ENCODE measurements at regions not wholly inside any gene's neighbourhood (a gene's known extent, or its start where the extent isn't known, plus 50 kb on each side); places are given as distances from the start of the nearest gene placed in this dataset.

GRCh38 chr14:39851202-39851601, 419.0 kb upstream of the FBXO33 start:
- no peak overlapping the region for H3K4me3 ChIP-seq (ENCODE audit: low read depth, low read length)
- H3K27me3 ChIP-seq (ENCODE audit: insufficient read depth, low read depth, severe bottlenecking) = peaks cover 28% of the 10 kb centered on the region
- TF ChIP-seq CTCF (IDR thresholded peaks at IDR 0.05; ENCODE audit: low read depth, low read length) = no peak
- H3K36me3 ChIP-seq = no peaks in the 10 kb centered on the region
- H3K9me3 ChIP-seq (ENCODE audit: severe bottlenecking) = no peaks in the 10 kb centered on the region
- H3K27ac ChIP-seq = no peak overlapping the region
- no peak for DNase-seq

- Histone ChIP-seq H3K36me3 (no peaks in the 10 kb centered on the region), H3K27me3 (ENCODE audit: insufficient read depth, low read depth, severe bottlenecking) (peaks cover 21% of the 10 kb centered on the region), H3K4me3 (ENCODE audit: low read depth, low read length) (no peak overlapping the region), H3K9me3 (ENCODE audit: severe bottlenecking) (no peaks in the 10 kb centered on the region), H3K27ac (no peak overlapping the region)
- TF ChIP-seq CTCF (IDR thresholded peaks at IDR 0.05; ENCODE audit: low read depth, low read length) = no peak
- DNase-seq = no peak
These were observed 415.6 kb upstream of the FBXO33 start for GRCh38 chr14:39847852-39848251.

DNA sequence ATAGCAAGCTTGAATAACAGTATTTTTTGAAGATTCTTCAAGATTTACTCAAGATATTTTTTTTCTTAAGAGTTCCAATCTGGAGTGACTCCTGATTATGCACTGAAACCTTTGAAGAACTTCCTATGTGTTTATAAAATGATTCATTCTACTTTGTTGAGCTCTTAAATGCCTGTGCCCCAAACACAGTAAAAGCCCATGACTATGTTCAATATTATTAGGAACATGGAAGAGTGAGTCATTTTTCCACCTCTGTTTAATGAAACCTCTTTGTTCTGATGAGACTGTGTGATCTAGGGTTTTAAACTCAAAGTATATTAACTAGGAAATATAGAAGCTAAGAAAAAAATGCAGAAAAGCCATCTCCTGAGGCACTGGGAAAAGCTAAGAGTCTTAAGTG, 415.0 kb upstream of the FBXO33 start:
- H3K36me3 ChIP-seq = no peaks in the 10 kb centered on the region
- H3K4me3 ChIP-seq (ENCODE audit: low read depth, low read length) = no peak overlapping the region
- DNase-seq = no peak
- peaks cover 24% of the 10 kb centered on the region for H3K27me3 ChIP-seq (ENCODE audit: insufficient read depth, low read depth, severe bottlenecking)
- no peak for TF ChIP-seq CTCF (IDR thresholded peaks at IDR 0.05; ENCODE audit: low read depth, low read length)
- H3K9me3 ChIP-seq (ENCODE audit: severe bottlenecking) = no peaks in the 10 kb centered on the region
- no peak overlapping the region for H3K27ac ChIP-seq

DNA sequence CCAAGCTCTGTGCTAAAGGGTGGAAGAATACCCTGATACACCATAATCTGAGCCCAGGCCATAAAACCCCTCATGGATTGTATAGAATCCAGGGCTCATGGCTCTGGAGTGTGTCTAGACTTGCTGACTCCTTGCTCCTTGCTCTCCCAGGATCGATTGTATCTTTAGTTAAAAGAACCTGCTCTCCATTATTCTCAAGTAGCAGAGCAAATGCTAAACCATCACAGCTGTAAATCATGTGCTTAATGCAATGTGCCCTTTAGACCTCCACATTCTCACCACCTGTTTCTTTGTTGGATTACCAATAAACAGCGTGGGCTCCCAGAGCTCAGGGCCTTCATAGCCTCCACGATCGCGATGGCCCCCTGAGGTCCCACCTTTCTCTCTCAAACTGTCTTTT, 411.6 kb upstream of the FBXO33 start:
- no peak for TF ChIP-seq CTCF (IDR thresholded peaks at IDR 0.05; ENCODE audit: low read depth, low read length)
- no peak overlapping the region for H3K27ac ChIP-seq
- H3K4me3 ChIP-seq (ENCODE audit: low read depth, low read length) = no peak overlapping the region
- no peaks in the 10 kb centered on the region for H3K36me3 ChIP-seq
- no peaks in the 10 kb centered on the region for H3K9me3 ChIP-seq (ENCODE audit: severe bottlenecking)
- DNase-seq = no peak
- peaks cover 24% of the 10 kb centered on the region for H3K27me3 ChIP-seq (ENCODE audit: insufficient read depth, low read depth, severe bottlenecking)

GRCh38 chr14:39841088-39841487, 408.9 kb upstream of the FBXO33 start:
- H3K27me3 ChIP-seq (ENCODE audit: insufficient read depth, low read depth, severe bottlenecking) = peaks cover 26% of the 10 kb centered on the region
- no peak for TF ChIP-seq CTCF (IDR thresholded peaks at IDR 0.05; ENCODE audit: low read depth, low read length)
- DNase-seq = no peak
- H3K27ac ChIP-seq = no peak overlapping the region
- no peaks in the 10 kb centered on the region for H3K36me3 ChIP-seq
- no peak overlapping the region for H3K4me3 ChIP-seq (ENCODE audit: low read depth, low read length)
- no peaks in the 10 kb centered on the region for H3K9me3 ChIP-seq (ENCODE audit: severe bottlenecking)

DNA sequence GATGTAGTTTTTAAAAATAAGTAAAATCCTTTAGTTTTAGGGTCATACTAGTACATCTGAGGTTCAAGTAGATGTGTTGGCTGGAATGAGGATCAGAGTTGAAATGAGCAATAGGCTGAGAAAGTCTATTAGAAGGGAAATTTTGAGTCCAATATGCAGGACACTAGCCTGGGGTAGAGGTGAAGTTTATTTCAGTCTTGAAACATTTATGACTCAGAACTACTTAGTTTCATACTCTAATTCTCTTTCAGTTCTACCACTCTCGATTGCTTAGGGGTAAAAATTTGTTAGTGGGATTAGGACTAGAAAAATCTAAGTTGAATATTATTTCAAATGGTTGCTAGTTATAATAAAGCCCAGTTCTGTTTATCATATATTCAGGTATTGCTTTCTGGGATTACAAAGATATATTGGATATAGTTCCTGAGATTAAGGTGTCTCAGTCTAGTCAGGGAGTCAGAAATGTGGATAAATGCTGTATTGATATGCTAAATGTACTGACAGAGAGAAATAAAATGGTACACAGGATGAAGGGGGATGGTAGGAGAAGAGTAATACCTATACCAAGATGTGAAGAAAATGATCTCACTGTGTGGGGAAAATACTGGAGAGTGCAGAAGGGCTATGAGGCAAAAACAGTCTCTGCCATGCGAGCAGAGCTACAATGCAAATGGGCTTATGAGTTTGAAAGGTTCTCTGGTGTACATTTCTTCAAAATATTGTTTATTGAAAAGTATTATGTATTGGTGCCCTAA, 395.8 kb upstream of the FBXO33 start:
- Histone ChIP-seq H3K27me3 (ENCODE audit: insufficient read depth, low read depth, severe bottlenecking) (peaks cover 24% of the 10 kb centered on the region), H3K4me3 (ENCODE audit: low read depth, low read length) (no peak overlapping the region), H3K36me3 (no peaks in the 10 kb centered on the region), H3K9me3 (ENCODE audit: severe bottlenecking) (no peaks in the 10 kb centered on the region), H3K27ac (no peak overlapping the region)
- TF ChIP-seq CTCF (IDR thresholded peaks at IDR 0.05; ENCODE audit: low read depth, low read length) = no peak
- DNase-seq = no peak

Measured in WERI-Rb-1 (cell line).